SH-SY5Y (cell line): ENCODE measurements at regions not wholly inside any gene's neighbourhood (a gene's known extent, or its start where the extent isn't known, plus 50 kb on each side); places are given as distances from the start of the nearest gene placed in this dataset.

Experiments used
- GATA2 ChIP-seq: IDR thresholded peaks from 2 replicates; pipeline ENCODE4 v1.6.1; 2011; ENCODE audit warnings: mild to moderate bottlenecking, low read depth, low read length
- GATA3 ChIP-seq: IDR thresholded peaks from 2 replicates; pipeline ENCODE4 v1.6.1; 2011; ENCODE audit warnings: low read depth, mild to moderate bottlenecking, low read length, moderate library complexity

- TF ChIP-seq GATA2, result no peak
- TF ChIP-seq GATA3, result no peak
Observed at GRCh38 chr3:67301556-67301955, 303.4 kb downstream of the KBTBD8 start.
